ENCODE measurements at regions not wholly inside any gene's neighbourhood (a gene's known extent, or its start where the extent isn't known, plus 50 kb on each side); places are given as distances from the start of the nearest gene placed in this dataset.
"Not testable (repeated sequence)": the region's sequence is repeated elsewhere in the genome, so short reads cannot be mapped to it uniquely, and the experiment has no call there.

- no peak for DNase-seq (ENCODE audit: low spot score)
- in situ Hi-C loops (cut with HindIII; ENCODE audit: low sequenced_read_pairs) = no loop called here
Measured at GRCh38 chr1:5622412-5622811, 369.8 kb downstream of the NPHP4 start.

DNA sequence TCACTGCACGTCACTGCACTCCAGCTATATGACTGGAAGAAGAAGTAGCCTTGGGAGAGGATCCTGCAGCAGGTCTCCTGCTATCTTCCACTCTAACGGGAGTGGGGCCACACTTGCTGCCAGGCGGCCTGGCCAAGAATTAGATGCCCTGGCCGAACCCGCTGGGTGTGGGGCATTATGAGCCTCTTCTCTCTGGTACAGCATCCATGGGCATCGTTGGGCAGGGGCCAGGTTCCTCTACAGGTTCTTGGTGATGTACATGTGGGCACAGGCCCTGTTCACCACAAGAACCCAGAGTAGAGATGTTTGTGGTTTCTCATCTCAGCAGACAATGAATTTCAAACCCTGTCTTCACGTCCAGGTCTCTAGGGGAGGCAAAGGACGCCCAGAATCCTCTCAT lies 370.5 kb downstream of the NPHP4 start:
- in situ Hi-C loops (cut with HindIII; ENCODE audit: low sequenced_read_pairs) = no loop called here
- no peak for DNase-seq (ENCODE audit: low spot score)

- in situ Hi-C loops (cut with HindIII; ENCODE audit: low sequenced_read_pairs) = no loop called here
- peak; percentile 11 for DNase-seq (ENCODE audit: low spot score)
Measured at GRCh38 chr1:5620997-5621396, 371.2 kb downstream of the NPHP4 start.

DNA sequence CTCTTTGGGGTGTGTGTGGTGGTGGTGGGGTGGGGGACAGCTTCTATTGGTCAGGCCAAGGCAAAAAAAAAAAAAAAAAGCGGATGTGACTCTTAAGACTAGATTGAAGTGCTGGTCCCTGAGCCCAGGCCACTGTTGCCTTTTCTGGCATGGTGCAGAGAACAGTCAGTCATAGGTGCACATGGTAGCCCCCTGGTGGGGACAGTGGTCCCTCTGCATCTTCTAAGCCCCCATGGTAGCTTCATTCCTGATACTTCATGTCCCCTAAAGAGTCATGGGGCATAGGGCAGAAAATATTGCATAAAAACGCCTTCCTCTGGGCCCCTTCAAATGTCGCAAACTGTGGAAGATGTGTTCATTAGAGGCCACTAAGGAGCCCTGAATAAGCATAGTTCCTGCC lies 371.8 kb downstream of the NPHP4 start:
- in situ Hi-C loops (cut with HindIII; ENCODE audit: low sequenced_read_pairs) = no loop called here
- DNase-seq (ENCODE audit: low spot score) = no peak

GRCh38 chr1:5619469-5619868 lies 372.8 kb downstream of the NPHP4 start:
- no peak for DNase-seq (ENCODE audit: low spot score)
- in situ Hi-C loops (cut with HindIII; ENCODE audit: low sequenced_read_pairs) = no loop called here

GRCh38 chr1:5617546-5617945 lies 374.7 kb downstream of the NPHP4 start:
- DNase-seq (ENCODE audit: low spot score) = no peak
- in situ Hi-C loops (cut with HindIII; ENCODE audit: low sequenced_read_pairs) = no loop called here

DNA sequence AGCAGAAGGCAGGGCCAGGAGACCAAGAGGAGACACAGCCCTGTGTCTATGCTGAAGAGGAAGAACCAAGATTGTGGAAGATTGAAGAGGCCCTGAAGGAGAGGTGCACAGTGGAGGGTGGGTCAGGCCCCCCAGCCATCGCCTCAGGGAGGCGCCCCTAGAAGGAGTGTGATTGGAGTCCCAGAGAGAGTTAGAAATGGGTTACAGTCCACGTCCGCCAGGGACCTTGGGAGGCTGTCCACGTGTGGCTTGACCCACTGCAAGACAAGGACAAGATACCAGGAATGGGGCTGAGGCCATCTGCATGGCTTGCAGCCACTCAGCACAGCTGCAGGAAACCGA lies 375.1 kb downstream of the NPHP4 start:
- DNase-seq (ENCODE audit: low spot score) = no peak
- in situ Hi-C loops (cut with HindIII; ENCODE audit: low sequenced_read_pairs) = no loop called here

DNA sequence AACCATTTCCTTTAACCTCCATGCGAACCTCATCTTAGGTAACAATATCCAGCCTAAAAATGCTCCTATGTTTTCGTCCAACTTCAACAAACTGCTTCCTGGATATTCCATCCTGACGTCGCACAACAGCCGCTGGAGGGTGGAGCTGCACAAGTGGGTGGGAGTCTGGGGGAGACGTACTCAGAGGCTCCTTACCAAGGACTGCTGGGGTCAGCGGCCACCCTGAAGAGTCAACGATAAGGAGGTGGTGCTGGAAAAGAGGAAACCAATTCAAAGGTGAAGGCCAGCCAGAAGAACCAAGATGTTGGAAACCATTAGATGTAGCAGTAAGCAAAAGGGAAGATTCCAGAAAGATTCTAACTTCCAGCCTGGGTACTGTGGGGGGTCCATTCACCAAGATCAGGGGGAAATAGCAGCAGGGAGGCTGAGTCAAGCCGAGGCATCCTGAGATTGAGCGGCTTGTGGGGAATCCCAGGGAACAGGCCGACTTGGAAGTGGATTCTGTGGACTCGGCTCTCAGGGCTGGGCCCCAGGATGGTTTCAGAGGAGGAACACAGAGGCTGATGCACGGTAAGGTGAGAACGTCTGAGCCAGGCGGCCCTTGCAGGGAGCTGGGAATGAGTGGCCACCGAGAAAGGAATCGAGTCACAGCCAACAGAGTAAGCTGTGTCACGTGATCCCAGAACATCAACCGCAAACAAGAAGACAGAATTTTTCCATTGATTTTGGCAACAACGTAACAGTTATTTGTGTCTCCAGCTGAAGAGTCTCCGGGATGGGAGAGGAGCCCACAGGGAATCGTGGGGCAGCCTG lies 375.7 kb downstream of the NPHP4 start:
- no peak for DNase-seq (ENCODE audit: low spot score)
- in situ Hi-C loops (cut with HindIII; ENCODE audit: low sequenced_read_pairs) = no loop called here

- in situ Hi-C loops (cut with HindIII; ENCODE audit: low sequenced_read_pairs) = no loop called here
- no peak for DNase-seq (ENCODE audit: low spot score)
Measured at GRCh38 chr1:5615076-5615475, 377.1 kb downstream of the NPHP4 start.

GRCh38 chr1:5613900-5614299 lies 378.3 kb downstream of the NPHP4 start:
- in situ Hi-C loops (cut with HindIII; ENCODE audit: low sequenced_read_pairs) = no loop called here

GRCh38 chr1:5611851-5612250 lies 380.4 kb downstream of the NPHP4 start:
- in situ Hi-C loops (cut with HindIII; ENCODE audit: low sequenced_read_pairs) = no loop called here
- DNase-seq (ENCODE audit: low spot score) = no peak

More at GRCh38 chr1:5613900-5614299, 378.3 kb downstream of the NPHP4 start:
- no peak for DNase-seq (ENCODE audit: low spot score)

- DNase-seq (ENCODE audit: low spot score) = no peak
Measured at GRCh38 chr1:5611431-5611830, 380.8 kb downstream of the NPHP4 start.

DNA sequence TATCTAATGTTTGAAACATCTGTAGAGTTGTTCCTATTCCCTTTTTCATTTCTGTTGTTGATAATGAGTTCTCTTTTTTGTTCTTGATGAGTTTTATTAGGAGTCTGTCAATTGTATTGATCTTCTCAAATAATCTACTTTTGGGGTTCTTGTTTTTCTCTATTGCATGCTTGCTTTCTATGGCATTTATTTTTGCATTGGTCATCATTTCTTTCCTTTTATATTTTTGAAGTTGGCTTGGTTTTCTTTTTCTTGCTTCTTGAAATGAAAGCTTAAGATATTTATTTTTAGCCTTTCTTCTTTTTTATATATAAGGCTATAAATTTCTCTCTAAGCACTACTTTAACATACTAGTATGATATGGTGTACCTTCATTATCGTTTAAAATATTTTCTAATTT lies 381.8 kb downstream of the NPHP4 start:
- in situ Hi-C loops (cut with HindIII; ENCODE audit: low sequenced_read_pairs) = no loop called here
- DNase-seq (ENCODE audit: low spot score) = no peak

More at GRCh38 chr1:5611431-5611830, 380.8 kb downstream of the NPHP4 start:
- in situ Hi-C loops (cut with HindIII; ENCODE audit: low sequenced_read_pairs) = no loop called here

DNA sequence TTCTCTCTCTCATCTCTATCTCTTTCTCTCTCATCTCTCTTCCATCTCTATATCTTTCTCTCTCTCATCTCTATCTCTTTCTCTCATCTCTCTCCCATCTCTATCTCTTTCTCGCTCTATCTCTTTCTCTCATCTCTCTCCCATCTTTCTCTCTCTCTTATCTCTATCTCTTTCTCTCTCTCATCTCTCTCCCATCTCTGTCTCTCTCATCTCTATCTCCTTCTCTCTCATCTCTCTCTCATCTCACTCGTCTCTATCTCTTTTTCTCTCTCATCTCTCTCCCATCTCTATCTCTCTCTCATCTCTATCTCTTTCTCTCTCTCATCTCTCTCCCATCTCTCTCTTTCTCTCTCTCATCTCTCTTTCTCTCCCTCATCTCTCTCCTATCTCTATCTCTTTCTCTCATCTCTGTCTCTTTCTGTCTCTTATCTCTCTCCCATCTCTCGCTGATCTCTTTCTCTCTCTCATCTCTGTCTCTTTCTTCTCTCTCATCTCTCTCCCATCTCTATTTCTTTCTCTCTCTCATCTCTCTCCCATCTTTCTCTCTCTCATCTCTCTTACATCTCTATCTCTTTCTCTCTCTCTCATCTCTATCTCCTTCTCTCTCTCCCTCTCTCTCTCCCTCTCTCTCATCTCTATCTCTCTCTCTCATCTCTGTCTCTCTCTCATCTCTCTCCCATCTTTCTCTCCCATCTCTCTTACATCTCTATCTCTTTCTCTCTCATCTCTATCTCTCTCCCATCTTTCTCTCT lies 388.7 kb downstream of the NPHP4 start:
- DNase-seq (ENCODE audit: low spot score) = no peak
- in situ Hi-C loops (cut with HindIII; ENCODE audit: low sequenced_read_pairs) = no loop called here

DNA sequence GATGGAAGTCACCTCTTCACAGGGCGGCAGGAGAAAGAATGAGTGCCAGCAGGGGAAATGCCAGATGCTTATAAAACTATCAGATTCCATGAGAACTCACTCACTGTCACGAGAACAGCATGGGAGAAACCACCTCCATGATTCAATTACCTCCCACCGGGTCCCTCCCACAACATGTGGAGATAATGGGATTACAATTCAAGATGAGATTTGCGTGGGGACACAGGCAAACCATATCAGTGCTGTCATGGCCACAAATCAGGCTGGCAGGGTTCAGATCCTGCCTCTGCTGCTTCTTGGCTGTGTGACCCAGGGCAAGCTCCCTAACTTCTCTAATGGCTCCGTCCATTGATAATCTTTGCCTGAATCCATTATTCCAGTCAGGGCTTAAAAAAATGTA lies 389.5 kb downstream of the NPHP4 start:
- DNase-seq (ENCODE audit: low spot score); in situ Hi-C loops (cut with HindIII; ENCODE audit: low sequenced_read_pairs): not testable (repeated sequence)

DNA sequence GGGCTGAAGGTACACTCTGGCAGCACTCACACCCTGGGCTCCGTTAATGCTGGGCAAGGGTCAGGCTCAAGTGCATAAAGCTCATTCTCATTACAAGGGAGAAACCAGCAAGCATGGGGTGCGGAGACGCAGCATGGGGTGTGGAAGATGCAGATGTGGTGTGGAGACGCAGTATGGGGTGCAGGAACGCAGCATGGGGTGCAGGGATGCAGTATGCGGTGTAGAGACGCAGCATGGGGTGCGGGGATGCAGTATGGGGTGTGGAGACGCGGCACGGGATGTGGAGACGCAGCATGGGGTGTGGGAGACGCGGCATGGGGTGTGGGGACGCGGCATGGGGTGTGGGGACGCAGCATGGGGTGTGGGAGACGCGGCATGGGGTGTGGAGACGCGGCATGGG lies 390.7 kb downstream of the NPHP4 start:
- in situ Hi-C loops (cut with HindIII; ENCODE audit: low sequenced_read_pairs) = no loop called here

DNA sequence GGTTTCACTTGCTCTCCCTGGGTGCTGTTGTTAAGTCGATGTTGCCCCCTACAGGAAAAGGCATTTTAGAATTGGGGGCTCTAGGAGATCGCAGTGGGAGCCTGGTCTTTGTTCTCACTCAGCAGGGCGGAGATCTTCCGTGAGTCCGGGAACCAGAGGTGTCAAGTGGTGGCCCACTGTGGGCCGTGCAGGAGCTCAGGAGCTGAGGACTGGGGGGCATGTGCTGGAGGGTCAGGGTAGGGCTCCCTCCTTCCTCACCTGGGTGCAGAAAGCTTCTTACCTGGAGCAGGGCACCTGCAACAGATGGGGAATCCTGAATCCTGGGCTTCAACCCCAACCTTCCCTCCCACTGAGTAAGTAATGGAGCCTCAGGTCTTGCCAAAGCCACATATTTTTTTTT lies 392.7 kb downstream of the NPHP4 start:
- no peak for DNase-seq (ENCODE audit: low spot score)
- in situ Hi-C loops (cut with HindIII; ENCODE audit: low sequenced_read_pairs) = no loop called here

More for the DNA sequence above, 390.7 kb downstream of the NPHP4 start:
- no peak for DNase-seq (ENCODE audit: low spot score)

DNA sequence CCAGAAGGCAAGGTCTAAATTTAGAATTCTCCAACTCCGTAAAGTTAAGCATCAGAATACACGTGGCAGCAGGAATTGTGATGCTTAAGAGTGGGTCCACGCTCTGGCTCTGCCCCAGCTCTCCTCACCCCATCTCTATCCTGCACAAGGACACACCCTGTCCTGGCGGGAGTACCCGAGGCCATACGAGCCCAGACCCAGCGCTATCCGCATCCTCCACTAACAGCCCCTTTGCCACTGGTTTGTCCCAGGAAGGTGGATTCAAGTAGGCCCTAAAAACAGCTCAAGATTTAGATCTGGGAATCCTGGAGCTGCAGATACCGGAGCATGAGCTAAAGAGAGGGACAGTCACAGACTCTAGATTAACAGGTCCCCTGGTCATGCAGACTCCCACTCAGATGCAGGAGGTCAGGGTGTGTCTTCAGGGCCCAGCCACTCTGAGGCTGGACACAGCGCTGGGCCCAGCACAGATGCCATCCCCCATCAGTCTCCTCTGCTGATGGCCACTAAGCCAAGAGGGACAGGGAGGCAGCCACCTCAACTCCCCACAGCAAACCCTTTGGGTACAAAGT lies 393.3 kb downstream of the NPHP4 start:
- DNase-seq (ENCODE audit: low spot score) = no peak
- in situ Hi-C loops (cut with HindIII; ENCODE audit: low sequenced_read_pairs) = no loop called here

- DNase-seq (ENCODE audit: low spot score) = no peak
Measured at GRCh38 chr1:5597991-5598823, 394.0 kb downstream of the NPHP4 start.

More at GRCh38 chr1:5597991-5598823, 394.0 kb downstream of the NPHP4 start:
- in situ Hi-C loops (cut with HindIII; ENCODE audit: low sequenced_read_pairs) = no loop called here

All from G401 (cell line).